ENCODE measurements at regions not wholly inside any gene's neighbourhood (a gene's known extent, or its start where the extent isn't known, plus 50 kb on each side); places are given as distances from the start of the nearest gene placed in this dataset.

GRCh38 chr10:130464426-130464825, 328.2 kb downstream of the GLRX3 start:
- TF ChIP-seq CTCF (IDR thresholded peaks at IDR 0.05; ENCODE audit: low read depth, low read length), result no peak
- TF ChIP-seq EZH2phosphoT487 (IDR thresholded peaks at IDR 0.05; ENCODE audit: low read depth), result no peak

Measured in OCI-LY3 (cell line).